Osteocyte (in vitro differentiated cells): ENCODE measurements at regions not wholly inside any gene's neighbourhood (a gene's known extent, or its start where the extent isn't known, plus 50 kb on each side); places are given as distances from the start of the nearest gene placed in this dataset.
A peak's percentile ranks its signal among the peaks of the same experiment; 100 is the strongest.

Source experiments
- DNase-seq: peaks from one replicate; pipeline ENCODE4 v3.0.0; 2021; ENCODE audit warnings: mixed read lengths; ENCODE audit not compliant: unreplicated experiment; ENCODE audit errors: extremely low spot score
- H3K27ac Mint-ChIP-seq: one replicate; pipeline ENCODE4 v1.8.0; 2021; ENCODE audit warnings: mild to moderate bottlenecking, mixed read lengths; ENCODE audit not compliant: unreplicated experiment
- H3K27me3 Mint-ChIP-seq: one replicate; pipeline ENCODE4 v1.8.0; 2021; ENCODE audit warnings: mixed read lengths; ENCODE audit not compliant: unreplicated experiment
- H3K36me3 Mint-ChIP-seq: one replicate; pipeline ENCODE4 v1.8.0; 2021; ENCODE audit warnings: mixed read lengths; ENCODE audit not compliant: unreplicated experiment
- H3K4me1 Mint-ChIP-seq: one replicate; pipeline ENCODE4 v1.8.0; 2021; ENCODE audit warnings: mixed read lengths; ENCODE audit not compliant: unreplicated experiment
- H3K4me3 Mint-ChIP-seq: one replicate; pipeline ENCODE4 v1.8.0; 2021; ENCODE audit warnings: mild to moderate bottlenecking, moderate library complexity, mixed read lengths; ENCODE audit not compliant: unreplicated experiment
- H3K9me3 Mint-ChIP-seq: one replicate; pipeline ENCODE4 v1.8.0; 2021; ENCODE audit warnings: mixed read lengths; ENCODE audit not compliant: unreplicated experiment
- CTCF ChIP-seq: fragments of 200-600 bp; sonication (generic); IDR thresholded peaks from 2 replicates; pipeline ENCODE4 v1.5.0; 2021; ENCODE audit warnings: antibody characterized with exemption, mild to moderate bottlenecking, moderate library complexity

- no peak overlapping the region for H3K27ac Mint-ChIP-seq
- H3K4me3 Mint-ChIP-seq, result no peak overlapping the region
- no peak for DNase-seq
- no peaks in the 10 kb centered on the region for H3K36me3 Mint-ChIP-seq
- TF ChIP-seq CTCF, result no peak
- H3K9me3 Mint-ChIP-seq, result peaks cover 4% of the 10 kb centered on the region
- peaks cover 17% of the 10 kb centered on the region for H3K4me1 Mint-ChIP-seq
- no peaks in the 10 kb centered on the region for H3K27me3 Mint-ChIP-seq
Measured at GRCh38 chrX:132272826-132273225, 53.6 kb upstream of the RAP2C start.

- peaks cover 4% of the 10 kb centered on the region for H3K9me3 Mint-ChIP-seq
- TF ChIP-seq CTCF, result no peak
- H3K27me3 Mint-ChIP-seq, result no peaks in the 10 kb centered on the region
- H3K36me3 Mint-ChIP-seq, result no peaks in the 10 kb centered on the region
- peaks cover 17% of the 10 kb centered on the region for H3K4me1 Mint-ChIP-seq
- peak overlapping the region; percentile 85 for H3K27ac Mint-ChIP-seq
- peak overlapping the region; percentile 9 for H3K4me3 Mint-ChIP-seq
- no peak for DNase-seq
Measured at GRCh38 chrX:132271311-132271778, 52.1 kb upstream of the RAP2C start.

GRCh38 chrX:132270699-132271098 is 51.5 kb upstream of the RAP2C start:
- Mint-ChIP-seq H3K36me3 (no peaks in the 10 kb centered on the region), H3K27me3 (no peaks in the 10 kb centered on the region), H3K9me3 (peaks cover 4% of the 10 kb centered on the region), H3K27ac (peak overlapping the region; percentile 85), H3K4me3 (no peak overlapping the region), H3K4me1 (peaks cover 17% of the 10 kb centered on the region)
- no peak for DNase-seq
- no peak for TF ChIP-seq CTCF

- peaks cover 4% of the 10 kb centered on the region for H3K9me3 Mint-ChIP-seq
- no peaks in the 10 kb centered on the region for H3K36me3 Mint-ChIP-seq
- TF ChIP-seq CTCF, result no peak
- peaks cover 17% of the 10 kb centered on the region for H3K4me1 Mint-ChIP-seq
- H3K27ac Mint-ChIP-seq, result no peak overlapping the region
- no peak overlapping the region for H3K4me3 Mint-ChIP-seq
- no peak for DNase-seq
- H3K27me3 Mint-ChIP-seq, result no peaks in the 10 kb centered on the region
Measured at GRCh38 chrX:132270021-132270420, 50.8 kb upstream of the RAP2C start.
